SU-DHL-6 (cell line): ENCODE measurements at regions not wholly inside any gene's neighbourhood (a gene's known extent, or its start where the extent isn't known, plus 50 kb on each side); places are given as distances from the start of the nearest gene placed in this dataset.

Experiments
- H2AFZ ChIP-seq: fragments of 200-600 bp; sonication (generic); 2 replicates; pipeline ENCODE4 v1.6.1; 2014; ENCODE audit warnings: low read depth, mild to moderate bottlenecking, moderate library complexity, mixed read lengths, antibody characterized with exemption, low read length; ENCODE audit not compliant: severe bottlenecking
- H3F3A ChIP-seq: fragments of 200-600 bp; shearing (Covaris generic); 2 replicates; pipeline ENCODE4 v1.6.0; 2016; ENCODE audit warnings: antibody characterized with exemption, mild to moderate bottlenecking; ENCODE audit not compliant: insufficient read depth
- H3K27ac ChIP-seq: fragments of 200-600 bp; sonication (generic); 2 replicates; pipeline ENCODE4 v1.5.1; 2016; ENCODE audit warnings: low read depth, mild to moderate bottlenecking, low read length, moderate library complexity, mixed read lengths
- H3K27me3 ChIP-seq: fragments of 200-600 bp; sonication (generic), shearing (Covaris generic); 2 replicates; pipeline ENCODE4 v1.6.0; 2014; ENCODE audit warnings: mild to moderate bottlenecking, low read length
- H3K36me3 ChIP-seq: fragments of 200-600 bp; sonication (generic); 2 replicates; pipeline ENCODE4 v1.6.1; 2014; ENCODE audit warnings: mild to moderate bottlenecking, low read length, mixed read lengths
- H3K4me2 ChIP-seq: fragments of 300-600, 200-600 bp; shearing (Covaris generic), sonication (generic); 2 replicates; pipeline ENCODE4 v1.6.0; 2014; ENCODE audit warnings: low read length, low read depth, mild to moderate bottlenecking; ENCODE audit not compliant: poor library complexity, severe bottlenecking
- H3K4me3 ChIP-seq: fragments of 200-600 bp; sonication (generic); 2 replicates; pipeline ENCODE4 v1.5.1; 2014; ENCODE audit warnings: antibody characterized with exemption, low read length, mild to moderate bottlenecking, mixed read lengths; ENCODE audit not compliant: insufficient read depth, poor library complexity, severe bottlenecking
- H3K79me2 ChIP-seq: fragments of 200-600 bp; sonication (generic); 2 replicates; pipeline ENCODE4 v1.6.1; 2014; ENCODE audit warnings: mild to moderate bottlenecking, low read length, moderate library complexity; ENCODE audit not compliant: insufficient read depth
- H3K9ac ChIP-seq: fragments of 200-600 bp; sonication (generic); 2 replicates; pipeline ENCODE4 v1.7.0; 2014; ENCODE audit warnings: mild to moderate bottlenecking, low read length
- H3K9me2 ChIP-seq: fragments of 200-600 bp; sonication (generic); replicated peaks from 2 replicates; pipeline ENCODE4 v1.6.1; 2014; ENCODE audit warnings: low read length; ENCODE audit not compliant: insufficient read depth
- H3K9me3 ChIP-seq: fragments of 200-600 bp; sonication (generic); 2 replicates; pipeline ENCODE4 v1.6.1; 2014; ENCODE audit warnings: low read length, mixed read lengths; ENCODE audit not compliant: insufficient read depth
- H4K20me1 ChIP-seq: fragments of 200-600 bp; sonication (generic); 2 replicates; pipeline ENCODE4 v1.6.1; 2014; ENCODE audit warnings: low read depth, mild to moderate bottlenecking, antibody characterized with exemption, low read length, moderate library complexity, mixed read lengths
- EZH2phosphoT487 ChIP-seq: fragments of 200-600 bp; sonication (generic), shearing (Covaris generic); conservative IDR thresholded peaks from 2 replicates; pipeline ENCODE4 v1.6.1; 2018; ENCODE audit warnings: mild to moderate bottlenecking, antibody characterized with exemption, low read length, moderate library complexity, mixed read lengths
- TF ChIP-seq, protein P1 (sequence below): fragments of 200-600 bp; sonication (generic); IDR thresholded peaks from one replicate; pipeline ENCODE4 v1.5.1; 2017; ENCODE audit warnings: antibody characterized with exemption, mild to moderate bottlenecking, low read length, moderate library complexity; ENCODE audit not compliant: insufficient read depth, poor library complexity, severe bottlenecking

DNA sequence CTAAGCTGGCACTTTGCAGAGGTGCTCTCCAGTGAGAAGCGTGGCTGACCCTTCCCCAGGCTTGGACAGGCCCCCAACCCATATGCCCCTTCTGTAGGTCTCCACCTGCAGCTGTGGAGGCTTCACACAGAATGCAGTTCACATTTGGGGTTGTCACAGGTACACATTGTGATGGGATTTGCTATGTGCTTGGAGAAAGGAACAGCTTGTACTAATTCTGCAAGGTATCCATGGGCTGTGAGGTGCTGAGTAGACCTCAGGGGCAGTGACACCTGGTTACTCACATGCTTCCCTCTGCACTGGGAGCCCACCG lies 188.9 kb downstream of the CXCL12 start:
- H3K4me3 ChIP-seq = no peak overlapping the region
- H4K20me1 ChIP-seq = no peaks in the 10 kb centered on the region
- no peak overlapping the region for H3K9ac ChIP-seq
- no peaks in the 10 kb centered on the region for H3K36me3 ChIP-seq
- no peaks in the 10 kb centered on the region for H3K27me3 ChIP-seq
- H3K9me3 ChIP-seq = no peaks in the 10 kb centered on the region
- no peak overlapping the region for H3K4me2 ChIP-seq
- H3K9me2 ChIP-seq = no peaks in the 10 kb centered on the region
- H3K27ac ChIP-seq = no peak overlapping the region
- no peaks in the 10 kb centered on the region for H3K79me2 ChIP-seq
- TF ChIP-seq EZH2phosphoT487 = no peak
- TF ChIP-seq, protein P1, sequence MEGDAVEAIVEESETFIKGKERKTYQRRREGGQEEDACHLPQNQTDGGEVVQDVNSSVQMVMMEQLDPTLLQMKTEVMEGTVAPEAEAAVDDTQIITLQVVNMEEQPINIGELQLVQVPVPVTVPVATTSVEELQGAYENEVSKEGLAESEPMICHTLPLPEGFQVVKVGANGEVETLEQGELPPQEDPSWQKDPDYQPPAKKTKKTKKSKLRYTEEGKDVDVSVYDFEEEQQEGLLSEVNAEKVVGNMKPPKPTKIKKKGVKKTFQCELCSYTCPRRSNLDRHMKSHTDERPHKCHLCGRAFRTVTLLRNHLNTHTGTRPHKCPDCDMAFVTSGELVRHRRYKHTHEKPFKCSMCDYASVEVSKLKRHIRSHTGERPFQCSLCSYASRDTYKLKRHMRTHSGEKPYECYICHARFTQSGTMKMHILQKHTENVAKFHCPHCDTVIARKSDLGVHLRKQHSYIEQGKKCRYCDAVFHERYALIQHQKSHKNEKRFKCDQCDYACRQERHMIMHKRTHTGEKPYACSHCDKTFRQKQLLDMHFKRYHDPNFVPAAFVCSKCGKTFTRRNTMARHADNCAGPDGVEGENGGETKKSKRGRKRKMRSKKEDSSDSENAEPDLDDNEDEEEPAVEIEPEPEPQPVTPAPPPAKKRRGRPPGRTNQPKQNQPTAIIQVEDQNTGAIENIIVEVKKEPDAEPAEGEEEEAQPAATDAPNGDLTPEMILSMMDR = no peak
- H3F3A ChIP-seq = no peaks in the 10 kb centered on the region
- H2AFZ ChIP-seq = no peak overlapping the region

DNA sequence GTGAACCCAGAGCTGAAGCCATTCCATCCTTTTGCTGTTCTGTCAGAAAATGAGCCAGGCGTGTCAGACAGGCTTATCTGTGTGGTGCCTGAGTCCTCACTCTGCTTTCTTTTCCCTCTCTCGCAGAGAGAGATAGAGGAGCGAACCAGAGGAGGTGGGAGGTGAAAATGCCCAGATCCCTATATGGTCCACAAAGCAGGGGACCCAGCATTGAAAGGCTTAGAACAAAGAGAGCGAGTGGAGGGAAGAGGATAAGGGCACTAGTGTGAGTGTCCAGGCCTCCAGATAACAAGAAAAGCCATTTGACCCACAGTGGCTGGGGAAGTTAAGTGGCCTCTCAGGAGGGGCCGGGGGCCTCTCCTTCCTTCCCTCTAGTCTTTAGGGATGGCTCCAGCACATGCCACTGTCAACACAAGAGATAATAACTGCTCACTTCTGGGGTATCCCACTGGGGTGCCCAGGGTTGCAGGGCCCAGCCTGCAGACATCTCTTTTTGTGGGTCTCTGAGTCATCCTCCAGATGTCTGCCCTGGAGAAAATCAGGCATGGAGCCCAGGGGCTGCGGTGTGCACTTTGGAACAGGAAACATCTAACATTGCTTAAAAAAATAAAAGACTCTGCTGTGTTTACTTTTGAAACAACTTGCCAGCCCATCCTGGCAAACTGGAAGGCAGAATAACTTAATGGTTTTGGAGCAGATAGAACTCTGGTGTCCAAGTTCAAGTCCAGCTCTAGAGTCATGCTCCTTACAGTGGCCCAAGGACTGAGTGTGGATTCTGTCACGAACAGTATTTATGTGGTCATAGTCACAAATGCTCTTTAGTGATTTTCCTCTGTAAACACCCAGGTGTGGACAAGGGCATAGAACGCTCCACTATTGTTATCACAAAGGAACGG lies 189.5 kb downstream of the CXCL12 start:
- H3K9ac ChIP-seq = no peak overlapping the region
- no peak overlapping the region for H3K4me2 ChIP-seq

DNA sequence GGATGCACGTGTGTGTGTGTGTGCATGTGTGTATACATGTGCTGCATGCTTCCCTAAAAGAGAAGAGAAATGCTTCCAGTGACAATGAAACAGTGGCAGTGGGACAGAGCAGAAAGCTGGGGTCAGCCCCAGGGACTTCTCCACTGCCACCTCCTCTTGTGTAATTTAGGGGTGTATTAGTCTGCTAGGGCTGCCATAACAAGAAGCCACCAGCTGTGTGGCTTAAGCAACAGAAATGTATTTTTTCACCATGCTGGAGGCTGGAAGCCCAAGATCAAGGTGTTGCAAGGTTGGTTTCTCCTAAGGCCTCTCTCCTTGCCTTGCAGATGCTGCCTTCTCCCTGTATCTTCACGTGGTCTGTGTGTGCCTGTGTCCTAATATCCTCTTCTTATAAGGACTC lies 190.5 kb downstream of the CXCL12 start:
- Histone ChIP-seq H2AFZ (no peak overlapping the region), H3K79me2 (no peaks in the 10 kb centered on the region), H3K27ac (no peak overlapping the region), H3K27me3 (no peaks in the 10 kb centered on the region), H3F3A (no peaks in the 10 kb centered on the region), H4K20me1 (no peaks in the 10 kb centered on the region), H3K9ac (no peak overlapping the region), H3K9me2 (no peaks in the 10 kb centered on the region), H3K4me3 (no peak overlapping the region), H3K9me3 (no peaks in the 10 kb centered on the region), H3K36me3 (no peaks in the 10 kb centered on the region), H3K4me2 (no peak overlapping the region)
- TF ChIP-seq, protein P1 = no peak
- no peak for TF ChIP-seq EZH2phosphoT487

More for the DNA sequence above, 189.5 kb downstream of the CXCL12 start:
- Histone ChIP-seq H3K27ac (no peak overlapping the region), H2AFZ (no peak overlapping the region), H3K4me3 (no peak overlapping the region), H4K20me1 (no peaks in the 10 kb centered on the region), H3K9me2 (no peaks in the 10 kb centered on the region), H3K79me2 (no peaks in the 10 kb centered on the region), H3K36me3 (no peaks in the 10 kb centered on the region), H3F3A (no peaks in the 10 kb centered on the region), H3K9me3 (no peaks in the 10 kb centered on the region), H3K27me3 (no peaks in the 10 kb centered on the region)
- TF ChIP-seq EZH2phosphoT487 = no peak
- TF ChIP-seq, protein P1 = no peak
